ENCODE measurements at regions not wholly inside any gene's neighbourhood (a gene's known extent, or its start where the extent isn't known, plus 50 kb on each side); places are given as distances from the start of the nearest gene placed in this dataset.
A peak's percentile ranks its signal among the peaks of the same experiment; 100 is the strongest.
"Not testable (repeated sequence)": the region's sequence is repeated elsewhere in the genome, so short reads cannot be mapped to it uniquely, and the experiment has no call there.

GRCh38 chr5:104049752-104050151 is 487.2 kb upstream of the NUDT12 start:
- DNase-seq (ENCODE audit: low read depth) = no peak
- no peak overlapping the region for H3K4me3 ChIP-seq (ENCODE audit: low read depth, low read length)
- no peak for TF ChIP-seq CTCF (conservative IDR thresholded peaks at IDR 0.05; ENCODE audit: low read depth, low read length)

- H3K4me3 ChIP-seq (ENCODE audit: low read depth, low read length) = no peak overlapping the region
- DNase-seq (ENCODE audit: low read depth) = peak; percentile 15
These were observed 485.6 kb upstream of the NUDT12 start for GRCh38 chr5:104048231-104048630.

GRCh38 chr5:104045987-104046386 is 483.4 kb upstream of the NUDT12 start:
- TF ChIP-seq CTCF (conservative IDR thresholded peaks at IDR 0.05; ENCODE audit: low read depth, low read length) = no peak
- no peak for DNase-seq (ENCODE audit: low read depth)
- no peak overlapping the region for H3K4me3 ChIP-seq (ENCODE audit: low read depth, low read length)

More at GRCh38 chr5:104048231-104048630, 485.6 kb upstream of the NUDT12 start:
- TF ChIP-seq CTCF (conservative IDR thresholded peaks at IDR 0.05; ENCODE audit: low read depth, low read length) = no peak

GRCh38 chr5:104039871-104040270 is 477.3 kb upstream of the NUDT12 start:
- not testable (repeated sequence) for DNase-seq (ENCODE audit: low read depth); H3K4me3 ChIP-seq (ENCODE audit: low read depth, low read length)

GRCh38 chr5:104037136-104037535 is 474.5 kb upstream of the NUDT12 start:
- not testable (repeated sequence) for H3K4me3 ChIP-seq (ENCODE audit: low read depth, low read length); DNase-seq (ENCODE audit: low read depth)

- not testable (repeated sequence) for H3K4me3 ChIP-seq (ENCODE audit: low read depth, low read length); DNase-seq (ENCODE audit: low read depth)
These were observed 470.6 kb upstream of the NUDT12 start for GRCh38 chr5:104033186-104033585.

GRCh38 chr5:104024538-104024937 is 461.9 kb upstream of the NUDT12 start:
- no peak for DNase-seq (ENCODE audit: low read depth)
- no peak overlapping the region for H3K4me3 ChIP-seq (ENCODE audit: low read depth, low read length)
- no peak for TF ChIP-seq CTCF (conservative IDR thresholded peaks at IDR 0.05; ENCODE audit: low read depth, low read length)

GRCh38 chr5:104023739-104024138 is 461.1 kb upstream of the NUDT12 start:
- H3K4me3 ChIP-seq (ENCODE audit: low read depth, low read length) = no peak overlapping the region
- no peak for TF ChIP-seq CTCF (conservative IDR thresholded peaks at IDR 0.05; ENCODE audit: low read depth, low read length)

GRCh38 chr5:104019956-104020355 is 457.4 kb upstream of the NUDT12 start:
- H3K4me3 ChIP-seq (ENCODE audit: low read depth, low read length) = no peak overlapping the region
- no peak for TF ChIP-seq CTCF (conservative IDR thresholded peaks at IDR 0.05; ENCODE audit: low read depth, low read length)
- no peak for DNase-seq (ENCODE audit: low read depth)

More at GRCh38 chr5:104023739-104024138, 461.1 kb upstream of the NUDT12 start:
- DNase-seq (ENCODE audit: low read depth) = no peak

All from choroid plexus epithelial cell (primary cell).